ENCODE measurements at regions not wholly inside any gene's neighbourhood (a gene's known extent, or its start where the extent isn't known, plus 50 kb on each side); places are given as distances from the start of the nearest gene placed in this dataset.

- Histone ChIP-seq H3K4me1 (no peaks in the 10 kb centered on the region), H3K9me3 (peaks cover 0 to 21% (median 13%) of the 10 kb centered on the region in 4 donors), H3K4me3 (no peak overlapping the region), H3K36me3 (no peaks in the 10 kb centered on the region), H3K27ac (no peak overlapping the region), H3K27me3 (peaks cover 0 to 41% (median 3%) of the 10 kb centered on the region in 3 donors)
- TF ChIP-seq CTCF (IDR thresholded peaks at IDR 0.05) (no peak), POLR2AphosphoS5 (IDR thresholded peaks at IDR 0.05) (no peak), POLR2A (IDR thresholded peaks at IDR 0.05) (no peak), EP300 (IDR thresholded peaks at IDR 0.05) (no peak)
- no peak for DNase-seq
- WGBS, 5 donors, result 67 to 76% (median 74%) methylated on average over 12 of the region's 12 CpGs
- intact Hi-C loops (cut with DNase I; ENCODE audit: low total_unique reads), result no loop called here
Observed at GRCh38 chr22:47247579-47248240, 485.3 kb downstream of the TBC1D22A start.

GRCh38 chr22:47245786-47246185, 483.3 kb downstream of the TBC1D22A start:
- intact Hi-C loops (cut with DNase I; ENCODE audit: low total_unique reads), result no loop called here
- Histone ChIP-seq H3K27me3 (peaks cover 0 to 24% (median 3%) of the 10 kb centered on the region in 3 donors), H3K4me3 (no peak overlapping the region), H3K27ac (no peak overlapping the region), H3K36me3 (no peaks in the 10 kb centered on the region), H3K9me3 (peaks cover 0 to 13% (median 10%) of the 10 kb centered on the region in 4 donors), H3K4me1 (no peaks in the 10 kb centered on the region)
- no peak for TF ChIP-seq POLR2A (IDR thresholded peaks at IDR 0.05)
- no peak for TF ChIP-seq EP300 (IDR thresholded peaks at IDR 0.05)
- 86 to 92% (median 89%) methylated on average over 6 to 7 of the region's 7 CpGs for WGBS, 5 donors
- no peak for DNase-seq

GRCh38 chr22:47245286-47245685, 482.8 kb downstream of the TBC1D22A start:
- H3K9me3 ChIP-seq, result peaks cover 0 to 13% (median 10%) of the 10 kb centered on the region in 4 donors
- intact Hi-C loops (cut with DNase I; ENCODE audit: low total_unique reads), result no loop called here
- H3K4me1 ChIP-seq, result no peaks in the 10 kb centered on the region
- no peak overlapping the region for H3K27ac ChIP-seq
- TF ChIP-seq EP300 (IDR thresholded peaks at IDR 0.05) (no peak), CTCF (IDR thresholded peaks at IDR 0.05) (no peak), POLR2AphosphoS5 (IDR thresholded peaks at IDR 0.05) (no peak), POLR2A (IDR thresholded peaks at IDR 0.05) (no peak)
- H3K4me3 ChIP-seq, result no peak overlapping the region
- no peak for DNase-seq
- no peaks in the 10 kb centered on the region for H3K36me3 ChIP-seq
- H3K27me3 ChIP-seq, result peaks cover 0 to 19% (median 0%) of the 10 kb centered on the region in 3 donors
- WGBS, 5 donors, result 63 to 69% (median 66%) methylated on average over 2 to 3 of the region's 3 CpGs

GRCh38 chr22:47240116-47240515, 477.7 kb downstream of the TBC1D22A start:
- DNase-seq, result no peak
- TF ChIP-seq POLR2AphosphoS5 (IDR thresholded peaks at IDR 0.05) (no peak), CTCF (IDR thresholded peaks at IDR 0.05) (no peak), EP300 (IDR thresholded peaks at IDR 0.05) (no peak), POLR2A (IDR thresholded peaks at IDR 0.05) (no peak)
- H3K4me3 ChIP-seq, result no peak overlapping the region
- H3K9me3 ChIP-seq, result peaks cover 0 to 13% (median 10%) of the 10 kb centered on the region in 4 donors
- peaks cover 0 to 11% (median 0%) of the 10 kb centered on the region in 3 donors for H3K27me3 ChIP-seq
- no peaks in the 10 kb centered on the region for H3K36me3 ChIP-seq
- 47 to 60% (median 51%) methylated on average over 10 of the region's 10 CpGs for WGBS, 5 donors
- no peaks in the 10 kb centered on the region for H3K4me1 ChIP-seq
- H3K27ac ChIP-seq, result no peak overlapping the region
- intact Hi-C loops (cut with DNase I; ENCODE audit: low total_unique reads), result no loop called here

- DNase-seq, result no peak
- intact Hi-C loops (cut with DNase I; ENCODE audit: low total_unique reads), result no loop called here
Observed at GRCh38 chr22:47239474-47239860, 477.0 kb downstream of the TBC1D22A start.

More at GRCh38 chr22:47239474-47239860, 477.0 kb downstream of the TBC1D22A start:
- Histone ChIP-seq H3K27ac (no peak overlapping the region), H3K4me3 (no peak overlapping the region), H3K4me1 (no peaks in the 10 kb centered on the region), H3K36me3 (no peaks in the 10 kb centered on the region), H3K9me3 (peaks cover 0 to 13% (median 10%) of the 10 kb centered on the region in 4 donors), H3K27me3 (peaks cover 0 to 11% (median 0%) of the 10 kb centered on the region in 3 donors)
- 52 to 80% (median 77%) methylated on average over 5 to 6 of the region's 6 CpGs for WGBS, 5 donors
- TF ChIP-seq CTCF (IDR thresholded peaks at IDR 0.05), result no peak
- TF ChIP-seq POLR2AphosphoS5 (IDR thresholded peaks at IDR 0.05), result no peak
- no peak for TF ChIP-seq EP300 (IDR thresholded peaks at IDR 0.05)
- no peak for TF ChIP-seq POLR2A (IDR thresholded peaks at IDR 0.05)
